IPS-15b (cell line): ENCODE measurements at regions not wholly inside any gene's neighbourhood (a gene's known extent, or its start where the extent isn't known, plus 50 kb on each side); places are given as distances from the start of the nearest gene placed in this dataset.
"Not testable (repeated sequence)": the region's sequence is repeated elsewhere in the genome, so short reads cannot be mapped to it uniquely, and the experiment has no call there.

Experiments
- H3K27me3 ChIP-seq: one replicate; pipeline ENCODE4 v1.6.1; 2013; ENCODE audit warnings: low read length; ENCODE audit not compliant: control insufficient read depth, insufficient read depth
- H3K36me3 ChIP-seq: one replicate; pipeline ENCODE4 v1.6.1; 2013; ENCODE audit warnings: low read length; ENCODE audit not compliant: control insufficient read depth, insufficient read depth
- H3K4me1 ChIP-seq: one replicate; pipeline ENCODE4 v1.6.1; 2013; ENCODE audit warnings: mild to moderate bottlenecking, low read length; ENCODE audit not compliant: control insufficient read depth, insufficient read depth
- H3K4me3 ChIP-seq: one replicate; pipeline ENCODE4 v1.5.1; 2013; ENCODE audit warnings: low read depth, low read length
- H3K9ac ChIP-seq: one replicate; pipeline ENCODE4 v1.6.1; 2013; ENCODE audit warnings: low read depth, mild to moderate bottlenecking, low read length
- H3K9me3 ChIP-seq: one replicate; pipeline ENCODE4 v1.6.1; 2013; ENCODE audit warnings: mild to moderate bottlenecking, low read length; ENCODE audit not compliant: control insufficient read depth, insufficient read depth

DNA sequence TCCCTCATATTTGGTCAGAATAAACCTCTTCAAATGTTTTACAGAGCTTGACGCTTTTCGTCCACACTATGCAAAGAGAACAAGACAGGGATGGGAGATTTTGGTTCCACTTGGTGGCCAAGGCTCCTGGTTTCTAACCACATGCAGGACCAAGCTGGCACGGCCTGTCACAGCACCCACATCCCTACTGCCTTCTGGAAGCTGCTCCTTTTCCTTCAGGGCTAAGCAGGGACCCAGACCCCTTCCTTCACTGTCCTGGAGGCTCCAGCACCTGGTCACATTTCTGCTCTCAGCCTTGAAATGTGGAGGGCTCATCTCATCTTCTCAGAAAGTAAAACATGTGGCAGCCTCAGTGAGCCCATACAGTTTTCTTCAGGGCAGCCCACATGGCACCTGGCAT lies 50.4 kb upstream of the ARHGEF7 start:
- Histone ChIP-seq H3K36me3 (no peaks in the 10 kb centered on the region), H3K4me1 (peaks cover 15% of the 10 kb centered on the region), H3K4me3 (no peak overlapping the region), H3K9me3 (no peaks in the 10 kb centered on the region), H3K9ac (no peak overlapping the region), H3K27me3 (peaks cover 20% of the 10 kb centered on the region)

DNA sequence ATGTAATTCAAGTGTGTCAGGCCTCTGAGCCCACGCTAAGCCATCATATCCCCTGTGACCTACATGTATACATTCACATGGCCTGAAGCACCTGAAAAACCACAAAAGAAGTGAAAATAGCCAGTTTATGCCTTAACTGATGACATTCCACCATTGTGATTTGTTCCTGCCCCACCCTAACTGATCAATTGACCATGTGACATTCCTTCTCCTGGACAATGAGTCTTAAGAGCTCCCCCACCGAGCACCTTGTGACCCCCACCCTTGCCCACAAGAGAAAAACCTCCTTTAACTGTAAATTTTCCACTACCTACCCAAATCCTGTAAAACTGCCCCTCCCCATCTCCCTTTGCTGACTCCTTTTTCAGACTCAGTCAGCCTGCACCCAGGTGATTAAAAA lies 52.1 kb upstream of the ARHGEF7 start:
- H3K9ac ChIP-seq = no peak overlapping the region
- H3K36me3 ChIP-seq = no peaks in the 10 kb centered on the region
- H3K9me3 ChIP-seq = peaks cover 3% of the 10 kb centered on the region
- H3K4me1 ChIP-seq = peaks cover 15% of the 10 kb centered on the region
- H3K27me3 ChIP-seq = peaks cover 18% of the 10 kb centered on the region
- no peak overlapping the region for H3K4me3 ChIP-seq

DNA sequence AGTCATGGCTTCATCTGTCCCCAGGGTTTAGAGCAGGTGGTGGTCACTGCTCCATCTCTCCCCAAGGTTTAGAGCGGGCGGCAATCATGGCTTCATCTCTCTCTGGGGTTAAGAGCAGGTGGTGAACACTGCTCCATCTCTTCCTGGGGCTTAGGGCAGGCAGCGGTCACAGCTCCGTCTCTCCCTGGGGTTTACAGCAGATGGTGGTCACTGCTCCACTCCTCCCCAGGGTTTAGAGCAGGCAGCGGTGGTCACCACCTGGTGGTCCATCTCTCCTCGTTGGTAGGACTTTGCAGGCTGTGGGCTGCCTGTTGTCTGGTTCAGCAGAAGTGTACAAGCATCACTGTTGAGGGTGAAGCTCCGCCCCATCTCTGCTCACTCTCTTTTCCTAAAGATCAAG lies 52.8 kb upstream of the ARHGEF7 start:
- H3K27me3 ChIP-seq = peaks cover 18% of the 10 kb centered on the region
- H3K4me1 ChIP-seq = peaks cover 15% of the 10 kb centered on the region
- H3K9me3 ChIP-seq = peaks cover 3% of the 10 kb centered on the region
- no peak overlapping the region for H3K4me3 ChIP-seq
- no peak overlapping the region for H3K9ac ChIP-seq
- no peaks in the 10 kb centered on the region for H3K36me3 ChIP-seq

DNA sequence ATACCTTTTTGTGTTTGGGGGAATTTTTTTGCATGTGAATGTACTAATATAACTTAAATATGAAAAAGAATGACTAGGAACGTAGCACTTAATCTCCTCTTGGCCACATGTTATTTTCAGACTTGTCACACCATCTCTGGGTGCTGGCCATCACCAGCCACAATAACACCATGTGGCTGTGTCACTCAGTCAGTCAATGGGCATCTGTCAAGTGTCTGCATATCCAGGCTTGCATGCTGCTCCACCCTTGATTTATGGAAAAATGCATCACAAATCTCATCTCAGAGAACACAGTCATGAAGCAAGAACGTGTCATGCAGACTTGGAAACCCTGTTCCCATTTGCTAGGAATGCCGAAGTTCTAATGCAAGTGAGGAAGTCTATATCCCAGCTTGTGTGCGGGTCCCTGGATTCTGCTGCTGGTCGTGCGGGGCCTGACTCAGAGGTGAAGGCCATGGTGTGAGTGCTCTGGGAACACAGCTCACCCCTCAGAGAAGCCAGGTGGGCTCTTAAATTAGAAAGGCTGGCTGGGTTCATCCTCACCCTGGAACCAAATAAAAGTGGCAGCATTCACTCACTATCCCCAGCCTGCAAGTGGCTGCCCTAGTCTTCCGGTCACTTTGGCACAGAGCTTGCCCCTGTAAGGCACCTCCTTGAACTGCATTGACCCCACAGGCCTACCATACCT lies 53.6 kb upstream of the ARHGEF7 start:
- peaks cover 15% of the 10 kb centered on the region for H3K4me1 ChIP-seq
- peaks cover 3% of the 10 kb centered on the region for H3K9me3 ChIP-seq
- H3K9ac ChIP-seq = no peak overlapping the region
- H3K36me3 ChIP-seq = no peaks in the 10 kb centered on the region
- H3K27me3 ChIP-seq = peaks cover 12% of the 10 kb centered on the region
- no peak overlapping the region for H3K4me3 ChIP-seq

DNA sequence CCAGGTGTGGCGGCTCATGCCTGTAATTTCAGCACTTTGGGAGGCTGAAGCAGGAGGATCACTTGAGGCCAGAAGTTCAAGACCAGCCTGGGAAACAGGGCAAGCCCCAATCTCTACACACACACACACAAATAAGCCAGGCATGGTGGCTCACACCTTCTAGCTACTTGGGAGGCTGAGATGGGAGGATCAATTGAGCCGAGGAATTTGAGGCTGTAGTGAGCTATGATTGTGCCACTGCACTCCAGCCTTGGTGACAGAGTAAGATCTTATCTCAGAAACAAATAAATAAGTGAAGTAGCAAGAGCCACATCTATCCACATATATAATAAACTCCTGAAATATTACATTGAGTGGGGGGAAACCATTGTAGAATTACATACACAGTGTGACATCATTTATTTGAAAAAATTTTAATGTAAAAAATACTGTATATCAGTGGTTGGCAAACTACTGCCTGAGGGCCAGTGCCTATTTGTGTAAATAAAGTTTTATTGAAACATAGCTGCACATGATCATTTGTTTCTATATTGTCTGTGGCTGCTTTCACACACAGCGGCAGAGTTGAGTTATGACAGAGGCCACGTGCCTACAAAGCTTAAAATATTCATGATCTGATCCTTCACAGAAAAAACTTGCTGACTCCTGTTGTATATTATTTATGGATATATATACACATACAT lies 54.7 kb upstream of the ARHGEF7 start:
- Histone ChIP-seq H3K9me3 (peaks cover 3% of the 10 kb centered on the region), H3K36me3 (no peaks in the 10 kb centered on the region), H3K4me1 (peaks cover 12% of the 10 kb centered on the region), H3K4me3 (no peak overlapping the region), H3K27me3 (peaks cover 1% of the 10 kb centered on the region), H3K9ac (no peak overlapping the region)

DNA sequence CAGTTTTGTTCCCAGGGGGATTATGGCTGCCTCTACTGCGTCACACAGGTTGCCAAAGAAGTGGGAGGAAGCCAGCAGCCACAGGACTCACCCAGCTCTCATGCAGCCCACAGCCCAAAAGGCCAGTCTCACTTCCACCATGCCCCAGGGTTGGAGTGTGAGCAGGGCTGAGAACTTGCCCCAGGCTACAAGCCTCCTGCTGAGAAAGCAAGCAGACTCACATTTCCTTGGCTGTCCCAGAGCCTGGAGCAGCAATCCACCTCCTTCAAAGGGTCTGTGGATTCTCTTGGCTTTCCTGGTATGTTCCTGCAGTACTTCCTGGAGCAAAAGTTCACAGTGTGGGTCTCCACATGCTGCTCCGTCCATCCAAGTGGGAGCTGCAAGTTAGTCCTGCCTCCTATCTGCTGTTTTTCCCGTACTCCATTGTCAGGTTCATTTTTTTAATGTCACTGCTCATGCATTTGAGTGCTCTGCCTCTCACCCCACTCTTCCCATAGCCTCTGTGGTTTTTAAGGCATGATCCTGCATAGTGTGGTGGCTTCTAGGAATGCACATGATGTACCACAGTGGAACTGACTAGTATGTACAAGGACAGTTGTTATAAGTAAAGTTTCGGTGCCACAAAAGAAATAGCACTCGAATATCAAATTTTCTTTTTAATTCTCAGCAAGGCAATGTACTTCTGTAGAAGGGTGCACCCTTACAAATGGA lies 56.2 kb upstream of the ARHGEF7 start:
- H3K9ac ChIP-seq = no peak overlapping the region
- no peaks in the 10 kb centered on the region for H3K27me3 ChIP-seq
- peaks cover 8% of the 10 kb centered on the region for H3K4me1 ChIP-seq
- no peaks in the 10 kb centered on the region for H3K36me3 ChIP-seq
- peaks cover 3% of the 10 kb centered on the region for H3K9me3 ChIP-seq
- H3K4me3 ChIP-seq = no peak overlapping the region

DNA sequence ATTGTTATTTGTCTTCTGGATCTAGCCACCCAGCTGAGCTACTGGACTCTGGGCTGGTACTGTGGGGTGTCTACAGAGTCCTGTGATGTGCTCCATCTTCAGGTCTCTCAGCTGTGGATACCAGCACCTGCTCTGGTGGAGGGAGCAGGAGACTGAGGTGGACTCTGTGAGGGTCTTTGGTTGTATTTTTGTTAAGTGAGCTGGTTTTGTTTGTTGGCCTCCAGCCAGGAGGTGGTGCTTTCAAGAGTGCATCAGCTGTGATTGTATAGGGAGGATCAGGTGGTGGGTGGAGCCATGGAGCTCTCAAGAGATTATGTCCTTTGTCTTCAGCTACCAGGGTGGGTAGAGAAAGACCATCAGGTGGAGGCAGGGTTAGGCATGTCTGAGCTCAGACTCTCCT lies 56.8 kb upstream of the ARHGEF7 start:
- not testable (repeated sequence) for H3K9me3 ChIP-seq, H3K4me1 ChIP-seq, H3K36me3 ChIP-seq, H3K9ac ChIP-seq, H3K4me3 ChIP-seq, H3K27me3 ChIP-seq

DNA sequence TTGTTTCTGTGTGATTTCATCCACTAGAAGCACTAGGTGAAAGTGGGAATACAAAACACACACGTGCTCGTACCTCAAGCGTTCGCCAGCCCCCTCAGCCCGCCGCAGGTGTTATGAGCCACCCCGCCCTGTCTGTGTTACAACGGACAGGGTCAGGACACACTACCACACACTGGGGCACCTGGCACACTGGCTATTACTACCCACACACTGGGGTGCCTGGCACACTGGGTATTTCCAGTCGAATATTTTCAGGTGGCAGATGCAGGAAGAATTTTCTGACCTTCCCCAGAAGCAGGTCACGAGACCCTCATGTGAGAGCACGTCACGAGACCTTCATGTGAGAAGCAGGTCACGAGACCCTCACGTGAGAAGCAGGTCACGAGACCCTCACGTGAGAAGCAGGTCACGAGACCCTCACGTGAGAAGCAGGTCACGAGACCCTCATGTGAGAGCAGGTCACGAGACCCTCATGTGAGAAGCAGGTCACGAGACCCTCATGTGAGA lies 63.3 kb upstream of the ARHGEF7 start:
- not testable (repeated sequence) for H3K9me3 ChIP-seq, H3K9ac ChIP-seq, H3K27me3 ChIP-seq, H3K4me3 ChIP-seq, H3K4me1 ChIP-seq, H3K36me3 ChIP-seq

DNA sequence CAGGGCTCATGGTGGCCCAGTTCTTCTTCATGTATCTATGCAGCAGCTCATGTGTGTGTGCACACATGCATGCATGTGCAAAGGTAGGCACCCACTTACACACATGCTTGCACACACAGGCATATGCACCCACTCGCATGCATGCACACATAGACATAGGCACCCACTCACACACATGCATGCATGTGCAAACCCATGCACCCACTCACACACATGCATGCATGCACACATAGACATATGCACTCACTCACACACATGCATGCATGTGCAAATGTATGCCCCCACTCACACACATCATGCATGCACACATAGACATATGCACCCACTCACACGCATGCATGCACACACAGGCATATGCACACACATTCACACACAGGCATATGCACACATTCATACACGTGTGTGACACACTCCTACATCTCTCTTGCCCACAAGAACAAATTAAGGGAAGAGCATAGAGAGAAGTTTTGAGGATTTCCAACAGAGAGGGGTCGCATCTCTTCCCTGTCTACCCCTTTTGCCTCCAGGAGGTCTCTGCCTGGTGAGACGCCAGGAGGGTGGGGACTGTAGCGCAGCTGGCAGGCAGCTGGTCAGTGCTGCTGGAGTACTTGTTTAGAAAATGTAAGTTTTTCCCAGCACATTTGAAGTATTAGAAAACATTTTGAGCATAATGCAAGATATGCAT lies 63.9 kb upstream of the ARHGEF7 start:
- no peak overlapping the region for H3K9ac ChIP-seq

DNA sequence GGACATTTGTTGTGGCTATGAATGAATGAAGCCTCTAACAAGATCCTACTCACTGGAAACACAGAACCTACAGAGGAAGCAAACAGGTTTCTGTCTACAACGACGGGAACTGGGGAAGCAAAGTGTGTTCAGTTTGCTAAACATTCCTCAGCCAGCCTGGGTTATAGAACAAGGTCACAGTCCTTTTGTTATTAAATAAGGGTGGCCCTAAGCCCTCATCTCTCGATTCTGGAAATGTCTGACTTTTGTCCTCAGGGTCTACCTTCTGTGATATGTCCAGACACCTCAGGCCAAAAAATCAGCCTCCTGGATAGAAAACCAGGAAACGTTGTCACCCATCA lies 64.6 kb upstream of the ARHGEF7 start:
- Histone ChIP-seq H3K4me3 (no peak overlapping the region), H3K36me3 (no peaks in the 10 kb centered on the region), H3K9ac (no peak overlapping the region), H3K27me3 (no peaks in the 10 kb centered on the region), H3K4me1 (peaks cover 2% of the 10 kb centered on the region), H3K9me3 (peaks cover 4% of the 10 kb centered on the region)

More for the DNA sequence above, 63.9 kb upstream of the ARHGEF7 start:
- Histone ChIP-seq H3K4me3 (no peak overlapping the region), H3K27me3 (no peaks in the 10 kb centered on the region), H3K9me3 (no peaks in the 10 kb centered on the region), H3K4me1 (peaks cover 2% of the 10 kb centered on the region), H3K36me3 (no peaks in the 10 kb centered on the region)

DNA sequence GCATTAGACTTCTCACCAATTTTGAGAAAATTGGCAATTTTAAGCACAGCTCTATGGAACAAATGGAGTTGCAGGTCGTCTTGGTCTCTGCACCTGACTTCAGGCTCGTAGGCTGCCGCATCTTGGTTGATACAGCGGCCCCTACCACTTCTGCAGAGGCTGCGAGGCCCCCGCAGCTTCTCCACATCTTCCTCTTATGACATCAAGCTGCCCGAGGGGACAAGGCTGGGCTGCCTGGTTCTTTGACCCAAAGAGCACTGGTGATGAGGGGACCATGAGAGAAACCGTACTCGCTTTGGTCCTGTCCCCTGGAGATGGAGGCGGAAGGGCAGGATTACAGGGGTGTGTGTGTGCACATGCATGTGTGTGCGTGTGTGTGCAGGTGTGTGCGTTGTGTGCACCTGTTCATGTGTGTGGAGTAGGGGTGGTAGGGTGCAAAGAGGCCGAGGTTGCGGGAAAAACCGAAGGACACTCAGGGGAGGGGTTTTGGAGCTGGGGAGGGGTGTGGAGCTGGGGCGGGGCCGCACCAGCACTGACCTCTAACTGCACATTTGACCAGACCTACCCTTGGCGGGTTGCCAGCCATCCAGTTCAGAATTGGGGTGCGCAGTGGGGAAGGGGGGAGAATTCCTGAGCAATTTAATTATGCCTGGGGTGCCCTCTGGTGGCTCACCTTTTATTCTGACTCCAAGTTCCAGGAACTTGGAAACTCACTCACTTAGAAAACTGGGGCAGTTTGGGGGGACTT lies 65.1 kb upstream of the ARHGEF7 start:
- no peak overlapping the region for H3K4me3 ChIP-seq

More for the DNA sequence above, 65.1 kb upstream of the ARHGEF7 start:
- H3K9me3 ChIP-seq = peaks cover 4% of the 10 kb centered on the region
- no peak overlapping the region for H3K9ac ChIP-seq
- H3K27me3 ChIP-seq = no peaks in the 10 kb centered on the region
- H3K36me3 ChIP-seq = no peaks in the 10 kb centered on the region
- H3K4me1 ChIP-seq = peaks cover 2% of the 10 kb centered on the region
